Bone marrow (tissue), 2 donors: ENCODE measurements at regions not wholly inside any gene's neighbourhood (a gene's known extent, or its start where the extent isn't known, plus 50 kb on each side); places are given as distances from the start of the nearest gene placed in this dataset.
A peak's percentile ranks its signal among the peaks of the same experiment; 100 is the strongest.
"Not testable (repeated sequence)": the region's sequence is repeated elsewhere in the genome, so short reads cannot be mapped to it uniquely, and the experiment has no call there.

ENCODE experiments used
- DNase-seq, 2 donors: peaks; one replicate each; lab custom pipeline; 2025; lab: John Stamatoyannopoulos, UW

- no peak for DNase-seq
These were observed 261.9 kb downstream of the RASSF9 start for GRCh38 chr12:85574291-85574690.

- DNase-seq = peak in 1 of 2 donors; percentile 61
These were observed 260.8 kb downstream of the RASSF9 start for GRCh38 chr12:85575120-85576096.

- no peak for DNase-seq
These were observed 255.5 kb downstream of the RASSF9 start for GRCh38 chr12:85580562-85581168.

DNA sequence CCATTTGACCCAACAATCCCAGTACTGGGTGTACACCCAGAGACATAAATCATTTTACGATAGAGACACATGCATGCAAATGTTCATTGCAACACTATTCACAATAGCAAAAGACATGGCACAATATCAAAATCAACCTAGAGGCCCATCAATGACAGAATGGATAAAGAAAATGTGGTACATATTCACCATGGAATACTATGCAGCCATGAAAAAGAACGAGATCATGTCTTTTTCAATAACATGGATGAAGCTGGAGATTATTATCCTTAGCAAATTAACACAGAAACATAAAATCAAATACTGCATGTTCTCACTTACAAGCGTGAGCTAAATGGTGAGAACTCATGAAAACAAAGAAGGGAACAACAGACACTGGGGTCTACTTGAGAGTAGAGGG, 249.1 kb downstream of the RASSF9 start:
- DNase-seq = no peak

DNA sequence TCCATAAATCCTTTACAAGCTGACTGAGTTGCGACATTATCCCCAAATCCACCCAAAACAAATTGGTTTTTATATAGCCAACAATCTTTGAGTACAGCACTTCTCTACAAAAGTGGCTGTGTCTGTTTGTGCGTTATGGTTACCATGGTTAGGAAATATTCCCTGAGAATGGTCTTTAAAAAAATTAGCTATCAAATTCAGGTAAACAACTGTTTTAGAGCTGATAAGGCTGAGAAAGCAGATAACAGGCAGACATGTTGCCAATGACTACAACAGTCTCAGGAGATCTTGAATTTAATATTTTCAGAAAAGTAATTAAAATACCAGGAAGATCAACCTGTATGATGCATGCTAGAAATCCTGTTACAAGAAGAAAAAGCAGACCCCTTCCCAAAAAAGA, 248.0 kb downstream of the RASSF9 start:
- no peak for DNase-seq

GRCh38 chr12:85600841-85601240, 235.4 kb downstream of the RASSF9 start:
- DNase-seq = no peak

- peak in 1 of 2 donors; percentile 14 for DNase-seq
These were observed 232.7 kb downstream of the RASSF9 start for GRCh38 chr12:85603556-85603955.

GRCh38 chr12:85606455-85606854, 229.8 kb downstream of the RASSF9 start:
- no peak for DNase-seq

- no peak for DNase-seq
These were observed 226.4 kb downstream of the RASSF9 start for GRCh38 chr12:85609778-85610177.

DNA sequence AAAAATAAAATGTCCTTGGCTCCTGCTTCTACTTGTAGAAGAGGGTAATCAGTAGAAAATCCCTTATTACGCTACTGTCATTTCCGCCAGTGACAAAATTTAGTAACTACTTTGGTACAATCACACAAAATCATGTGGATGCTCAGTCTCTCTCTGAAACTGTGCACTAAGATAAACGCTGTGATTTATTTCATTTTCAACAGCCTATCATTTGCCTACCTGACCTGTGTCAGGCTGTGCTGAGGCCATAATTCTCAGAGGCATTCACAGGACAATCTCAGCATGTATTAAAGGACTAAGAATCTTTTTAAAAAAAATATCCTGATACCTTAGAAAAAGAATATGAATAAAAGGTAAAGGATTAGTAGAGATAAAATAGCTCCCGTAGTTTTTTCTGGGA, 226.0 kb downstream of the RASSF9 start:
- DNase-seq = no peak

DNA sequence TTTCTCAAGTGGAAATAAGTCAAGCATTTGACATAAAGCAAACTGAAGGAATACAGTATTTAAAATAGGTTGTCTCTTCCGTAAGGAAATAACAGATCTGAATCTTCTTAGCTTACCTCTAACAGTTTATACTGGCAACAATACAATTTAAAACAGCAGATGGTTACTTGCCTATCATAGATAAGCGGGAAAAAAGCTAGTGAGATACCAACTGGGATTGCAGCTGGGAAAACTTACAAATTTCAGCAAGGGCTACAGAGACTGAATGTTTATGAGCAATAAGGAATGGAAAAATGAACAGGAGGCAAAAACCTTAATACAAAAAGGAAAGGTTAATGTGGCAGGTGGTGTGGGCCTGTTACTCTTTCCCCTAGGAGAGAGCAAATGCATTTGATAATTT, 220.0 kb downstream of the RASSF9 start:
- no peak for DNase-seq

- DNase-seq = no peak
These were observed 218.7 kb downstream of the RASSF9 start for GRCh38 chr12:85617307-85618091.

GRCh38 chr12:85621041-85621440, 215.2 kb downstream of the RASSF9 start:
- DNase-seq = no peak

DNA sequence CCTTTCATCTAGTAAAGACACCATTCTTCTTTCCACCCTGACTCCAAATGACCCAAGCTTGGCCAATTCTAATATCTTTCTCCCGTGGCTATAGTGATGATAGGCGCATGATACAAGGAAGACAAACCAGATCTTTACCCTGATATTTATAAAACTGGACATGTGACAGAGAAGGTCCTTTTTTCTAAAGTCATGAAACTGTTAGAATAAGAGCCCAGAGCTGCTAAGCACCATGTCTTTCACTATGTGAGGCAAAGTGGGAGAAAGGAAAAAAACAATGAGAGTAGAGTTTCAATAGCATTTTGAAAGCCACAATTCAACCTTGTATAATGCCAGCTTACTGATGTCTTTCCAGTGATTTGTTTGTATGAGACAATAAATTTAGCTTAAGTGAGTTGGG, 212.4 kb downstream of the RASSF9 start:
- no peak for DNase-seq

DNA sequence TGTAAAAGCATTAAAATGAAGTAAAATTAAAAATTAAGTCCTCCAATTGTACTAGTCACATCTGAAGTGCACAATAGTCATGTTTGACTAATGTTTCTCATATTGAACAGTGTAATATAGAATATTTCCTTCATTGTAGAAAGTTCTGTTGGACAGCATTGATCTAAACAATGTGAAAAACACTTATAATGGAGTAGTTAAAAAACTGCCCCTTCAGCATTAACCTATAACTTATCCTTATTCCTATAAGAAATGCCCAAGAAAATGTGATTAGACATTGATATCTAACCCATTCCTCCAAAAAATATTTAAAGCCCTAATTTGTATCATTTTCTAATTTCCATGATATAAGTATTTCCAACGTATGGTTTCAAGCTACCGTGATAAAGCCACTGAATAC, 210.7 kb downstream of the RASSF9 start:
- DNase-seq = no peak

DNA sequence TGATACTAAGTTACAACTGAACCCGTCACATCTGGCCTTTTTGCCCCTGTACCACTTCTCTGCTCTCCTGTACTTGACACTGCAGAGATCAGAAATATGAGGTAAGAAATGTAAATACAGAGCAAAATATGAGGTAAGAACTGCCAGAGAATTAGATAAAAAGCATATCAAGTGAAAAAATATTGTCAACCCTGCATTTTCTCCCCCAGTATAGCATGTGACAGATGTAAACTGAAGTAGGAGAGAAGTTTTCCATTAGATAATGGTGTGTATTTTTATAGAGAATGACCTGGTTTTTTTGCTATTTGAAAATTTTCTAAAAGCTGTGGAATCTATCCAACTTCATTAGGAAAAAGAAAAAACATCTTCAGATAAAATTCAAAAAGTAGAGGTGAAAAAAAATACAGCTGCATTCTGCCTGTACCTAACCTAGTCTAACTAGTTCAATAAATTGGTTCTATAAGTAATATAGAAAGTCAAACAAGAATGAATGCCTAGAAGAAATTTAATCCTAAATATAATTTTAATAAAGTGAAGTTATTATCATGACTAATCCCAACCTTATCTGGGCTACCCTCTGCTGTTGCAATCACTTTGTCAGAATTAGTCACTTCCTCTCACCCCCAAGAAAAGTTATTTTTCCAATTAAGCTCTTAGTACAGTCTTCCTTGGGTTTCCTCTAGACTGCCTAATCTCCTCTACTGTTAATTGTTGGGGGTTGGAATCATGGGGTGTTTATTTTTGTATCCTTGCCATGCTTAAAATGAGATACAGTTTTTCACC, 210.0 kb downstream of the RASSF9 start:
- peak in 1 of 2 donors; percentile 81 for DNase-seq

GRCh38 chr12:85626784-85627171, 209.4 kb downstream of the RASSF9 start:
- DNase-seq = no peak

DNA sequence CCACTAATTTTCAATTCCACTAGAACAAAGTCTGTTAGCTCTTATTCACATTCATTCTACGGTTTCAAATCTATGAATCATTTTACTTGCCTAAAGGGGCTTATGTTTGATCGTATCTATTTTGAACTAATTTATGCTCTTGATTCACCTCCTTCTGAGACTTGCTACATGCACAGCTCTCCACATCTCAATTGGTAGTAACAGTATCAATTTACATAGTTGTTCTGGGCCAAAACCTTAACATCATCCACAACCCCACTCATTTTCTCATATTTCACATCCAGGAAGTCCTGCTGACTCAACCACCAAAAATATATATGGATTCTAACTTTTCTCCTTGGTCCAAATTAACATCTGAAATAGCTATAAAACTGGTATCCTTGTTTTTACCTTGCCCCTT, 208.6 kb downstream of the RASSF9 start:
- no peak for DNase-seq

GRCh38 chr12:85628562-85628961, 207.6 kb downstream of the RASSF9 start:
- not testable (repeated sequence) for DNase-seq

- DNase-seq = no peak
These were observed 205.4 kb downstream of the RASSF9 start for GRCh38 chr12:85630851-85631250.

- peak in 1 of 2 donors; percentile 21 for DNase-seq
These were observed 203.8 kb downstream of the RASSF9 start for GRCh38 chr12:85632390-85632789.

- peak in 1 of 2 donors; percentile 29 for DNase-seq
These were observed 202.7 kb downstream of the RASSF9 start for GRCh38 chr12:85633491-85633890.
